NCI-H1105 (cell line): ENCODE measurements at regions not wholly inside any gene's neighbourhood (a gene's known extent, or its start where the extent isn't known, plus 50 kb on each side); places are given as distances from the start of the nearest gene placed in this dataset.
"Not testable (repeated sequence)": the region's sequence is repeated elsewhere in the genome, so short reads cannot be mapped to it uniquely, and the experiment has no call there.

Experiments used
- DNase-seq: peaks from one replicate; lab custom pipeline; 2025; lab: John Stamatoyannopoulos, UW

GRCh38 chr16:14384745-14385144 lies 245.3 kb downstream of the PARN start:
- no peak for DNase-seq

- not testable (repeated sequence) for DNase-seq
These were observed 246.2 kb downstream of the PARN start for GRCh38 chr16:14383844-14384243.

GRCh38 chr16:14378689-14379467 lies 251.2 kb downstream of the PARN start:
- no peak for DNase-seq

- DNase-seq, result no peak
These were observed 251.9 kb downstream of the PARN start for GRCh38 chr16:14378131-14378551.

GRCh38 chr16:14377326-14377725 lies 252.7 kb downstream of the PARN start:
- DNase-seq, result no peak

- DNase-seq, result no peak
These were observed 254.9 kb downstream of the PARN start for GRCh38 chr16:14375132-14375491.

GRCh38 chr16:14374451-14375131 lies 255.5 kb downstream of the PARN start:
- DNase-seq, result no peak

- DNase-seq, result no peak
These were observed 256.2 kb downstream of the PARN start for GRCh38 chr16:14373896-14374295.

GRCh38 chr16:14373406-14373805 lies 256.7 kb downstream of the PARN start:
- no peak for DNase-seq

GRCh38 chr16:14372471-14372870 lies 257.6 kb downstream of the PARN start:
- no peak for DNase-seq

- DNase-seq, result no peak
These were observed 258.2 kb downstream of the PARN start for GRCh38 chr16:14371778-14372431.

- DNase-seq, result no peak
These were observed 259.3 kb downstream of the PARN start for GRCh38 chr16:14370736-14371234.

- DNase-seq, result no peak
These were observed 260.1 kb downstream of the PARN start for GRCh38 chr16:14369734-14370598.

- DNase-seq, result no peak
These were observed 261.7 kb downstream of the PARN start for GRCh38 chr16:14368399-14368798.

GRCh38 chr16:14366974-14367707 lies 262.9 kb downstream of the PARN start:
- no peak for DNase-seq

- no peak for DNase-seq
These were observed 263.6 kb downstream of the PARN start for GRCh38 chr16:14366447-14366846.

- no peak for DNase-seq
These were observed 264.7 kb downstream of the PARN start for GRCh38 chr16:14365200-14365851.

GRCh38 chr16:14364386-14365199 lies 265.5 kb downstream of the PARN start:
- no peak for DNase-seq

GRCh38 chr16:14364112-14364385 lies 266.0 kb downstream of the PARN start:
- DNase-seq, result no peak

GRCh38 chr16:14362774-14363371 lies 267.2 kb downstream of the PARN start:
- no peak for DNase-seq
